ENCODE measurements at regions not wholly inside any gene's neighbourhood (a gene's known extent, or its start where the extent isn't known, plus 50 kb on each side); places are given as distances from the start of the nearest gene placed in this dataset.
A peak's percentile ranks its signal among the peaks of the same experiment; 100 is the strongest.

DNA sequence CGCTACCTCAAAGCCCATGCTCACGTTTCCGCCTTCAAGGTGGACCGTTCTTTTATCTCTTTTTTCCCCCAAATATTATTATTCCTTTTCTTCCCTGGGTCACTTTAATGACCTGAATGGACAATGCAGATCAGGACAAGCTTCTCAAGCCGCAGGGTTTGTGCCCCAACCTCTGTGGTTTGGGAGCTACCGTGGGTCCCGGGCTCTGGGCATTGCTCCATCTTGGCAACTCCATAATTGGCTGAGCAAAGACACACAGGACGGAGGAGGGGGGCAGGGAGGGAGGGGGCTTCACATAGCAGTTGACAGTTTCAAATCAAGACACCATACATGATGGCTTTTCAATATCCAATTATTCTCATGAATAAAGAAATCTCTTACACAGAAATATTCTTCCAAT lies 308.1 kb upstream of the FZD8 start:
- H3K36me3 Mint-ChIP-seq (ENCODE audit: low read depth) = peaks cover 2% of the 10 kb centered on the region
- no peaks in the 10 kb centered on the region for H3K9me3 Mint-ChIP-seq (ENCODE audit: low read depth)
- peaks cover 7% of the 10 kb centered on the region for H3K4me1 Mint-ChIP-seq (ENCODE audit: low read depth)
- TF ChIP-seq, protein P1, sequence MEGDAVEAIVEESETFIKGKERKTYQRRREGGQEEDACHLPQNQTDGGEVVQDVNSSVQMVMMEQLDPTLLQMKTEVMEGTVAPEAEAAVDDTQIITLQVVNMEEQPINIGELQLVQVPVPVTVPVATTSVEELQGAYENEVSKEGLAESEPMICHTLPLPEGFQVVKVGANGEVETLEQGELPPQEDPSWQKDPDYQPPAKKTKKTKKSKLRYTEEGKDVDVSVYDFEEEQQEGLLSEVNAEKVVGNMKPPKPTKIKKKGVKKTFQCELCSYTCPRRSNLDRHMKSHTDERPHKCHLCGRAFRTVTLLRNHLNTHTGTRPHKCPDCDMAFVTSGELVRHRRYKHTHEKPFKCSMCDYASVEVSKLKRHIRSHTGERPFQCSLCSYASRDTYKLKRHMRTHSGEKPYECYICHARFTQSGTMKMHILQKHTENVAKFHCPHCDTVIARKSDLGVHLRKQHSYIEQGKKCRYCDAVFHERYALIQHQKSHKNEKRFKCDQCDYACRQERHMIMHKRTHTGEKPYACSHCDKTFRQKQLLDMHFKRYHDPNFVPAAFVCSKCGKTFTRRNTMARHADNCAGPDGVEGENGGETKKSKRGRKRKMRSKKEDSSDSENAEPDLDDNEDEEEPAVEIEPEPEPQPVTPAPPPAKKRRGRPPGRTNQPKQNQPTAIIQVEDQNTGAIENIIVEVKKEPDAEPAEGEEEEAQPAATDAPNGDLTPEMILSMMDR (IDR thresholded peaks at IDR 0.05) = no peak
- H3K27me3 Mint-ChIP-seq (ENCODE audit: low read depth) = no peaks in the 10 kb centered on the region
- H3K4me3 Mint-ChIP-seq (ENCODE audit: unreplicated experiment) = no peak overlapping the region
- no peak for DNase-seq (ENCODE audit: low spot score)
- H3K27ac Mint-ChIP-seq (ENCODE audit: unreplicated experiment) = no peak overlapping the region

DNA sequence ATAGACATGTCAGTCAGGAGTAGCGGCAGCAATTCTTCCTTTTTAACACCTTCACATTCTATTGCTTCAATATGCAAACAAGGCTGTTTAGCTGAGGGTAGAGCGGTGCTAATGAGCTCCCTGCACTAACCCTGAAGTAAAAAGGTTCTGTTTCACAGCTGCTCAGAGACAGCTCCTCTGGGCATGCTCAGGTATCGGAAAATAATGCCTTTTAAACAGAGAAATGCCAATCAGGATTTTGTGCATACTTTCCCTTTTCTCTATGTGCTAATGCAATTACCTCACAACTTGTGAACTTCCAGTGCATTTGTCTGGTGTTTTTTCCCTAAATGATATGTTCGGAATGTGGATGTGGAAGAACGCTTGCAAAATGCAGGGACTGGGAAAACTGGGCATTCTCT lies 307.7 kb upstream of the FZD8 start:
- DNase-seq (ENCODE audit: low spot score) = no peak
- Mint-ChIP-seq H3K4me1 (ENCODE audit: low read depth) (peaks cover 7% of the 10 kb centered on the region), H3K36me3 (ENCODE audit: low read depth) (peaks cover 2% of the 10 kb centered on the region), H3K4me3 (ENCODE audit: unreplicated experiment) (no peak overlapping the region), H3K27ac (ENCODE audit: unreplicated experiment) (no peak overlapping the region), H3K9me3 (ENCODE audit: low read depth) (no peaks in the 10 kb centered on the region), H3K27me3 (ENCODE audit: low read depth) (no peaks in the 10 kb centered on the region)
- TF ChIP-seq, protein P1 (IDR thresholded peaks at IDR 0.05) = no peak

DNA sequence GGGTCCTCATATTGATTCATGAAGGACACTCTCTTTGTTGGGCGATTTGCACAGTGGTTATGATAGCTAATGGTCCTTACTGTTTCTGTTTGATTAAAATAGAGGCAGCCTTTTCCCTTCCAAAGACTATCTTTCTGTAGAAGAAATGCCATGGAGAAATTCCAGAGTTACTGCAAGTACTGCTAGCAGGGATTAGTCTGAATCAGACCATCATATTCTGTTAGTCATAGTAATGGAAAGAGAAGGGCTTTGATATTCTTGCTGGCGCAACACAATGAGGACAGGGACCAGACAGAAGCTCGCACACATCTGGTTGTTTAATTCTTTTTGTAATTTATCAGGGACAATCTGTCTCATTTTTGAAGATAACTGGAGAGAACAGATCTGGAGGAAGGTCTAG lies 304.5 kb upstream of the FZD8 start:
- DNase-seq (ENCODE audit: low spot score) = no peak
- peaks cover 16% of the 10 kb centered on the region for H3K4me1 Mint-ChIP-seq (ENCODE audit: low read depth)
- H3K36me3 Mint-ChIP-seq (ENCODE audit: low read depth) = no peaks in the 10 kb centered on the region
- no peak overlapping the region for H3K27ac Mint-ChIP-seq (ENCODE audit: unreplicated experiment)
- peaks cover 3% of the 10 kb centered on the region for H3K9me3 Mint-ChIP-seq (ENCODE audit: low read depth)
- TF ChIP-seq, protein P1 (IDR thresholded peaks at IDR 0.05) = no peak
- no peak overlapping the region for H3K4me3 Mint-ChIP-seq (ENCODE audit: unreplicated experiment)
- H3K27me3 Mint-ChIP-seq (ENCODE audit: low read depth) = no peaks in the 10 kb centered on the region

DNA sequence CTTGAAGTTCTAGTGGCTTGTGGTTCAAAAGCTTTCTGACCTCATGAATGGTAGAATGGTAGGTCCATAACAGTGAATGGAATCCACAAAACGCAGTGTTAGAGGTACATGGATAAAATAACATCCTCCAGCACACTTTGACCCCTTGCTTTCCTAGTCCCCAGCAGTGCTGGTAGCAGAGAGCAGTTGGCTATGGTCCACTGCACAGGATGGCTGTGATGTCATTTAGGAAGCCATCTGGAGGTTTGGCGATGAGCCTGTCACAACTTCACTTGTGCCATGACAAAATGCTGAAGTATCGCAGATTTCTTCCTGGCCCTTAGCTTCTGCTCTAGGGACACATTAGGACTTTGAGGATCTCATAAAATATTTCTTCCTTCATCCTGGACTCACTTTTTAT lies 300.0 kb upstream of the FZD8 start:
- TF ChIP-seq, protein P1 (IDR thresholded peaks at IDR 0.05) = no peak
- H3K4me3 Mint-ChIP-seq (ENCODE audit: unreplicated experiment) = no peak overlapping the region
- no peaks in the 10 kb centered on the region for H3K36me3 Mint-ChIP-seq (ENCODE audit: low read depth)
- no peaks in the 10 kb centered on the region for H3K27me3 Mint-ChIP-seq (ENCODE audit: low read depth)
- no peak overlapping the region for H3K27ac Mint-ChIP-seq (ENCODE audit: unreplicated experiment)
- peaks cover 3% of the 10 kb centered on the region for H3K9me3 Mint-ChIP-seq (ENCODE audit: low read depth)
- H3K4me1 Mint-ChIP-seq (ENCODE audit: low read depth) = peaks cover 35% of the 10 kb centered on the region
- no peak for DNase-seq (ENCODE audit: low spot score)

DNA sequence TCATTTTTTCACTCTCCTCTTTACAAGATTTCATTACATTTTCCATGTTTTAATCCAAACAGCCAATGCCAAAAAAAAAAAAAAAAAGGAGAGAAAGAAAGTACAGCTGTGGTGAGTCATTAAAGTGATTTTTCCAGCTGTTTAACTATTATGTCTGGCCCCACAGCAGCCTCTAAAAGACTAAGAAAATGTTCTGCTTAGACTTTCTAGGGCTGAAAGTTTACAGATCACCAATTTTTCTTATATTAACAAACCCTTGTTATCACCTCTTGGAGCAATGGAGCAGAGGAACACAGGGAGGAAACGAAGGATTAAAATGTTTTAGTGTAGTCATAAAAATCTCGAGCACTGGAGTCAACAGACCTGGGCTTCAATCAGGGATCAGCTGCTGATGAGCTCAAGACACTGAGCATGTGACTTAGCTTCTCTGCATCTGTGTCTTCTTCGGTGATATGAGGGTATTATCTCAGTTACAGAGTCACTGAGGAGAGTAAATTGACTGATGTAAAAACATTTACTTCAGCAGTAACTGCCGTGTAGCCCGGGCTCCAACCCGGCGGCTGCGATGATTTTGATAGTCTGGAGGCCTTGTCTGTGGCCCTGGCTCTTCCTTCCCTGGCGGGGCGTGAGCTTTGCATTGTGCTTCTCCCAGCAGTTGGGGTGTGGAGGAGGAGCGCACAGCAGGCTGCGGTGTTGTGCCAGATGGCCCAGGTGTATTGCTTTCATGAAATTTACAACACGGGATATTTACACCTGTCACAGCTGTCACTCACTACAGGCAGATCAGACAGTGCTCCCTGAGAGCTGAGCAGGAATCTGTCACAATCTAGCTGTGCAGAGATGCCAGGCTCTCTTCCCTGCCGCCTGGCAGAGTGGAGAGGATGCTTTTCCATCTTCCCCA lies 298.3 kb upstream of the FZD8 start:
- no peaks in the 10 kb centered on the region for H3K27me3 Mint-ChIP-seq (ENCODE audit: low read depth)
- H3K9me3 Mint-ChIP-seq (ENCODE audit: low read depth) = peaks cover 7% of the 10 kb centered on the region
- H3K36me3 Mint-ChIP-seq (ENCODE audit: low read depth) = peaks cover 3% of the 10 kb centered on the region
- H3K4me3 Mint-ChIP-seq (ENCODE audit: unreplicated experiment) = no peak overlapping the region
- peaks cover 32% of the 10 kb centered on the region for H3K4me1 Mint-ChIP-seq (ENCODE audit: low read depth)
- no peak for DNase-seq (ENCODE audit: low spot score)
- TF ChIP-seq, protein P1 (IDR thresholded peaks at IDR 0.05) = no peak
- H3K27ac Mint-ChIP-seq (ENCODE audit: unreplicated experiment) = peak overlapping the region; percentile 86

Data from chondrocyte (in vitro differentiated cells).